ENCODE measurements at regions not wholly inside any gene's neighbourhood (a gene's known extent, or its start where the extent isn't known, plus 50 kb on each side); places are given as distances from the start of the nearest gene placed in this dataset.

GRCh38 chr2:207423886-207424285, 105.9 kb upstream of the CREB1 start:
- TF ChIP-seq, protein P1, sequence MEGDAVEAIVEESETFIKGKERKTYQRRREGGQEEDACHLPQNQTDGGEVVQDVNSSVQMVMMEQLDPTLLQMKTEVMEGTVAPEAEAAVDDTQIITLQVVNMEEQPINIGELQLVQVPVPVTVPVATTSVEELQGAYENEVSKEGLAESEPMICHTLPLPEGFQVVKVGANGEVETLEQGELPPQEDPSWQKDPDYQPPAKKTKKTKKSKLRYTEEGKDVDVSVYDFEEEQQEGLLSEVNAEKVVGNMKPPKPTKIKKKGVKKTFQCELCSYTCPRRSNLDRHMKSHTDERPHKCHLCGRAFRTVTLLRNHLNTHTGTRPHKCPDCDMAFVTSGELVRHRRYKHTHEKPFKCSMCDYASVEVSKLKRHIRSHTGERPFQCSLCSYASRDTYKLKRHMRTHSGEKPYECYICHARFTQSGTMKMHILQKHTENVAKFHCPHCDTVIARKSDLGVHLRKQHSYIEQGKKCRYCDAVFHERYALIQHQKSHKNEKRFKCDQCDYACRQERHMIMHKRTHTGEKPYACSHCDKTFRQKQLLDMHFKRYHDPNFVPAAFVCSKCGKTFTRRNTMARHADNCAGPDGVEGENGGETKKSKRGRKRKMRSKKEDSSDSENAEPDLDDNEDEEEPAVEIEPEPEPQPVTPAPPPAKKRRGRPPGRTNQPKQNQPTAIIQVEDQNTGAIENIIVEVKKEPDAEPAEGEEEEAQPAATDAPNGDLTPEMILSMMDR (IDR thresholded peaks at IDR 0.05; ENCODE audit: low read depth, low read length, missing input control): no peak
- no peak for TF ChIP-seq FOXA2 (IDR thresholded peaks at IDR 0.05)
- TF ChIP-seq JUND (IDR thresholded peaks at IDR 0.05): no peak
- TF ChIP-seq EGR1 (IDR thresholded peaks at IDR 0.05; ENCODE audit: low read depth in 2 of 2): no peak
- TF ChIP-seq HNF4G (IDR thresholded peaks at IDR 0.05): no peak
- no peak for TF ChIP-seq HNF4A (conservative IDR thresholded peaks at IDR 0.05)
- TF ChIP-seq, protein P2, sequence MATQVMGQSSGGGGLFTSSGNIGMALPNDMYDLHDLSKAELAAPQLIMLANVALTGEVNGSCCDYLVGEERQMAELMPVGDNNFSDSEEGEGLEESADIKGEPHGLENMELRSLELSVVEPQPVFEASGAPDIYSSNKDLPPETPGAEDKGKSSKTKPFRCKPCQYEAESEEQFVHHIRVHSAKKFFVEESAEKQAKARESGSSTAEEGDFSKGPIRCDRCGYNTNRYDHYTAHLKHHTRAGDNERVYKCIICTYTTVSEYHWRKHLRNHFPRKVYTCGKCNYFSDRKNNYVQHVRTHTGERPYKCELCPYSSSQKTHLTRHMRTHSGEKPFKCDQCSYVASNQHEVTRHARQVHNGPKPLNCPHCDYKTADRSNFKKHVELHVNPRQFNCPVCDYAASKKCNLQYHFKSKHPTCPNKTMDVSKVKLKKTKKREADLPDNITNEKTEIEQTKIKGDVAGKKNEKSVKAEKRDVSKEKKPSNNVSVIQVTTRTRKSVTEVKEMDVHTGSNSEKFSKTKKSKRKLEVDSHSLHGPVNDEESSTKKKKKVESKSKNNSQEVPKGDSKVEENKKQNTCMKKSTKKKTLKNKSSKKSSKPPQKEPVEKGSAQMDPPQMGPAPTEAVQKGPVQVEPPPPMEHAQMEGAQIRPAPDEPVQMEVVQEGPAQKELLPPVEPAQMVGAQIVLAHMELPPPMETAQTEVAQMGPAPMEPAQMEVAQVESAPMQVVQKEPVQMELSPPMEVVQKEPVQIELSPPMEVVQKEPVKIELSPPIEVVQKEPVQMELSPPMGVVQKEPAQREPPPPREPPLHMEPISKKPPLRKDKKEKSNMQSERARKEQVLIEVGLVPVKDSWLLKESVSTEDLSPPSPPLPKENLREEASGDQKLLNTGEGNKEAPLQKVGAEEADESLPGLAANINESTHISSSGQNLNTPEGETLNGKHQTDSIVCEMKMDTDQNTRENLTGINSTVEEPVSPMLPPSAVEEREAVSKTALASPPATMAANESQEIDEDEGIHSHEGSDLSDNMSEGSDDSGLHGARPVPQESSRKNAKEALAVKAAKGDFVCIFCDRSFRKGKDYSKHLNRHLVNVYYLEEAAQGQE (IDR thresholded peaks at IDR 0.05): no peak
- no peak for TF ChIP-seq SP1 (IDR thresholded peaks at IDR 0.05)
- TF ChIP-seq, protein P3, sequence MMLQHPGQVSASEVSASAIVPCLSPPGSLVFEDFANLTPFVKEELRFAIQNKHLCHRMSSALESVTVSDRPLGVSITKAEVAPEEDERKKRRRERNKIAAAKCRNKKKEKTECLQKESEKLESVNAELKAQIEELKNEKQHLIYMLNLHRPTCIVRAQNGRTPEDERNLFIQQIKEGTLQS (IDR thresholded peaks at IDR 0.05): no peak
- no peak for TF ChIP-seq FOXA1 (IDR thresholded peaks at IDR 0.05)
- no peak for TF ChIP-seq YY1 (IDR thresholded peaks at IDR 0.05)
- TF ChIP-seq RAD21 (IDR thresholded peaks at IDR 0.05): no peak
- TF ChIP-seq NR2F2 (IDR thresholded peaks at IDR 0.05): no peak
- TF ChIP-seq MAX (IDR thresholded peaks at IDR 0.05): no peak
- no peak for TF ChIP-seq GABPA (IDR thresholded peaks at IDR 0.05 in 1 of 2, conservative IDR thresholded peaks at IDR 0.05 in 1 of 2)
- no peak for TF ChIP-seq RXRA (IDR thresholded peaks at IDR 0.05)
- TF ChIP-seq, protein P4, sequence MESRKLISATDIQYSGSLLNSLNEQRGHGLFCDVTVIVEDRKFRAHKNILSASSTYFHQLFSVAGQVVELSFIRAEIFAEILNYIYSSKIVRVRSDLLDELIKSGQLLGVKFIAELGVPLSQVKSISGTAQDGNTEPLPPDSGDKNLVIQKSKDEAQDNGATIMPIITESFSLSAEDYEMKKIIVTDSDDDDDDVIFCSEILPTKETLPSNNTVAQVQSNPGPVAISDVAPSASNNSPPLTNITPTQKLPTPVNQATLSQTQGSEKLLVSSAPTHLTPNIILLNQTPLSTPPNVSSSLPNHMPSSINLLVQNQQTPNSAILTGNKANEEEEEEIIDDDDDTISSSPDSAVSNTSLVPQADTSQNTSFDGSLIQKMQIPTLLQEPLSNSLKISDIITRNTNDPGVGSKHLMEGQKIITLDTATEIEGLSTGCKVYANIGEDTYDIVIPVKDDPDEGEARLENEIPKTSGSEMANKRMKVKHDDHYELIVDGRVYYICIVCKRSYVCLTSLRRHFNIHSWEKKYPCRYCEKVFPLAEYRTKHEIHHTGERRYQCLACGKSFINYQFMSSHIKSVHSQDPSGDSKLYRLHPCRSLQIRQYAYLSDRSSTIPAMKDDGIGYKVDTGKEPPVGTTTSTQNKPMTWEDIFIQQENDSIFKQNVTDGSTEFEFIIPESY (IDR thresholded peaks at IDR 0.05): no peak
- TF ChIP-seq TAF1 (conservative IDR thresholded peaks at IDR 0.05): no peak
- H3K36me3 ChIP-seq (ENCODE audit: control insufficient read depth in 4 of 4, insufficient read depth in 3 of 4, low read depth in 1 of 4, low read length in 3 of 4): no peaks in the 10 kb centered on the region
- no peak overlapping the region for H3K27ac ChIP-seq (ENCODE audit: low read depth in 1 of 2, low read length in 2 of 2)
- H3K9me3 ChIP-seq (ENCODE audit: control insufficient read depth in 4 of 4, low read length in 3 of 4): no peaks in the 10 kb centered on the region
- whole genome bisulfite sequencing: 75% methylated on average over 3 of the region's 3 CpGs
- H3K27me3 ChIP-seq (ENCODE audit: control insufficient read depth in 4 of 4, insufficient read depth in 4 of 4, low read length in 3 of 4): no peaks in the 10 kb centered on the region
- no peak overlapping the region for H3K4me3 ChIP-seq (ENCODE audit: low read depth in 1 of 3, low read length in 3 of 3)
- DNase-seq (ENCODE audit: low spot score): no peak
- no peak overlapping the region for H3K9ac ChIP-seq (ENCODE audit: low read depth in 1 of 2, low read length in 2 of 2)
- H3K4me1 ChIP-seq (ENCODE audit: control insufficient read depth in 4 of 4, insufficient read depth in 4 of 4, low read length in 3 of 4): no peaks in the 10 kb centered on the region

All from liver (tissue), 8 donors.